Bronchial epithelial cell (primary cell): ENCODE measurements at regions not wholly inside any gene's neighbourhood (a gene's known extent, or its start where the extent isn't known, plus 50 kb on each side); places are given as distances from the start of the nearest gene placed in this dataset.

Experiments used
- DNase-seq: peaks from one replicate; pipeline ENCODE4 v3.0.0-alpha.2; 2010; ENCODE audit warnings: low read depth
- FAIRE-seq: peaks from 2 replicates; lab custom pipeline; 2011; peaks lifted over from hg19 to GRCh38; lab: Jason Lieb, UNC
- H3K27me3 ChIP-seq: 2 replicates; pipeline ENCODE4 v1.5.1; 2011; ENCODE audit warnings: low read length; ENCODE audit not compliant: control insufficient read depth, insufficient read depth
- H3K36me3 ChIP-seq: 2 replicates; pipeline ENCODE4 v1.5.1; 2011; ENCODE audit warnings: low read length; ENCODE audit not compliant: control insufficient read depth, insufficient read depth
- H3K4me3 ChIP-seq: 2 replicates; pipeline ENCODE4 v1.5.1; 2011; ENCODE audit warnings: mild to moderate bottlenecking, low read depth, low read length, control low read depth
- TF ChIP-seq, protein P1 (sequence below): IDR thresholded peaks from 2 replicates; pipeline ENCODE4 v1.5.1; 2011; ENCODE audit warnings: mild to moderate bottlenecking, moderate library complexity, low read length, control low read depth, inconsistent platforms; ENCODE audit not compliant: insufficient read depth, severe bottlenecking

DNA sequence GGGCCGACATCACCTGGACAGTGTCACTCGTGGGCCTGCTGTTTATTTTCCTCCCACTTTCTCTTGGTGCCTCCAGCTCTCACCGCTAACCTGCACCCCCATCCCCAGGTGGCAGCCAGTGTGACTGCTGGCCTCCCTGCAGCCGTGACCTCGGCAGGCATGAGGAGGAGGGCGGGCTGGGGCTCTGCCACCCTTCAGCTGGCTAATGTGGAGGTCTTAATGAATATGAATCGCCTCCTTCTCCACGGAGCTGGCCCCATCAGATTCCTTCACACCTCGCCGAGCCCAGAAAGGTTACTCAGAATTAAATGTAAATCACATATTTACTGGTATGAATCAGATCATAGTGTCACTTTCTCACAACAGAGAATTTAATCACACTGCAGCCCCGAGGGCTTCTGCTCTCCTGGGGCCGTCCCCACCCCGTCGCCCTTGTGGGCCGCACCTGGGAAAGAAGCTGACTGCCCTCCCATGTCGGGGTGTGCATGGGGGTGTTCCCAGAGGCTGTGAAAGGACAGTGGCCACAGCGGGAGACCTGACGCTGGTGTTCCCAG is 171.1 kb upstream of the TLE3 start:
- FAIRE-seq: no peak
- no peak for DNase-seq
- Histone ChIP-seq H3K36me3 (no peaks in the 10 kb centered on the region), H3K4me3 (no peak overlapping the region), H3K27me3 (peaks cover 4% of the 10 kb centered on the region)
- TF ChIP-seq, protein P1, sequence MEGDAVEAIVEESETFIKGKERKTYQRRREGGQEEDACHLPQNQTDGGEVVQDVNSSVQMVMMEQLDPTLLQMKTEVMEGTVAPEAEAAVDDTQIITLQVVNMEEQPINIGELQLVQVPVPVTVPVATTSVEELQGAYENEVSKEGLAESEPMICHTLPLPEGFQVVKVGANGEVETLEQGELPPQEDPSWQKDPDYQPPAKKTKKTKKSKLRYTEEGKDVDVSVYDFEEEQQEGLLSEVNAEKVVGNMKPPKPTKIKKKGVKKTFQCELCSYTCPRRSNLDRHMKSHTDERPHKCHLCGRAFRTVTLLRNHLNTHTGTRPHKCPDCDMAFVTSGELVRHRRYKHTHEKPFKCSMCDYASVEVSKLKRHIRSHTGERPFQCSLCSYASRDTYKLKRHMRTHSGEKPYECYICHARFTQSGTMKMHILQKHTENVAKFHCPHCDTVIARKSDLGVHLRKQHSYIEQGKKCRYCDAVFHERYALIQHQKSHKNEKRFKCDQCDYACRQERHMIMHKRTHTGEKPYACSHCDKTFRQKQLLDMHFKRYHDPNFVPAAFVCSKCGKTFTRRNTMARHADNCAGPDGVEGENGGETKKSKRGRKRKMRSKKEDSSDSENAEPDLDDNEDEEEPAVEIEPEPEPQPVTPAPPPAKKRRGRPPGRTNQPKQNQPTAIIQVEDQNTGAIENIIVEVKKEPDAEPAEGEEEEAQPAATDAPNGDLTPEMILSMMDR: no peak

DNA sequence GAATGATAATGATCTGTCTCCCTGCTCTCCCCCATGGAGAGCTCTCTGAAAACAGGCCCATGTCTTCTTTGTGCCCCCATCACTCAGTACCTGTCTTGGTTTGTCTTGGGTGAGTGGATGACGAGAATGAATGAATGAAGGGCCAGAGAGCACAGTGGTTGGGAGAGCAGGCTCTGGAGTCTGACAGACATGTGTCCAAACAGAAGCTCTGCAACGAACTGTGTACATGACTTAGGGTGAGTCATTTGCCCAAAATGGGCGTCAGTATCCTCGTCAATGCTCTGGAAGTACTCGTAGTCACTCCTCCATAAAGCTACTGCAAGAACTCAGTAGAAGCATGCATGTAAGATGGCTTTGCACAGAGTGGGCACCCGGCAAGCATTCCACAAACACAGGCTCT is 170.2 kb upstream of the TLE3 start:
- peak; percentile 84 for DNase-seq
- peaks cover 4% of the 10 kb centered on the region for H3K27me3 ChIP-seq
- TF ChIP-seq, protein P1: no peak
- no peaks in the 10 kb centered on the region for H3K36me3 ChIP-seq
- H3K4me3 ChIP-seq: no peak overlapping the region
- no peak for FAIRE-seq

GRCh38 chr15:70267306-70267705 is 169.6 kb upstream of the TLE3 start:
- TF ChIP-seq, protein P1: no peak
- peaks cover 4% of the 10 kb centered on the region for H3K27me3 ChIP-seq
- no peak for FAIRE-seq
- no peaks in the 10 kb centered on the region for H3K36me3 ChIP-seq
- no peak for DNase-seq
- H3K4me3 ChIP-seq: no peak overlapping the region

DNA sequence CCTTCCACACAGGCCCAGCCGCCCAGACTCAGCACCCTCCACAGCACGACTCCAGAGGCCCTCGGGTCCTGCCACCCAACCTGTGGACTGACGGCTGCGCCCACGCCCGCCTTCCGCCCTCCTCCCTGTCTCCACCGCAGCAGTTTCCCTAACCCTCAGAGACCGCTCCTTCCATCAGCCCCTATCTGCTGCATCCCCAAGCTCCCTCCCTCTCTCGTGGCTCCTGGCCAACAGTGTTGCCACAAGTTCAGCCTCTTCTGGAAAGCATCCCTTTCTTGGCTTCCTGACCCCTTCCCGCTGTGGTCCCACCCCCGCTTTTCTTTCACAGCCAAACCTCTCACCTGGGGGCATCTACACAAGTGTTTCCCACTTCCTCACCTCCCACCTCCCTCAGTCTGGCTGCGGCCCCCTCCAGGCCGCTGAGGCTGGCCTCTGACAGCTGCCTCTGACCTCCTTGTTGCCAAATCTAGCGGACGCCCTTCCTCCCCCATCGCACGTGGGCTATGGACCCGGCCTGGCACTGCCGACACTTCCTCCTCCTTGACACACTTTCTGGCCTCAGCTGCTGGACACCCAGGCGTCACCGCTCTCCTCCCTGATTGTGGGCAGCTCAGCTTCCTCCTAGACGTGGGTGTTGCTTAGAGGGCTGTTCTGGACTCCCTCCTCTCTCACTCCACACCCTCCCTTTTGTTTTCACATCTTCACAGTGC is 168.8 kb upstream of the TLE3 start:
- H3K27me3 ChIP-seq: peaks cover 4% of the 10 kb centered on the region
- no peak for FAIRE-seq
- DNase-seq: no peak
- TF ChIP-seq, protein P1: no peak
- H3K36me3 ChIP-seq: no peaks in the 10 kb centered on the region
- H3K4me3 ChIP-seq: no peak overlapping the region

DNA sequence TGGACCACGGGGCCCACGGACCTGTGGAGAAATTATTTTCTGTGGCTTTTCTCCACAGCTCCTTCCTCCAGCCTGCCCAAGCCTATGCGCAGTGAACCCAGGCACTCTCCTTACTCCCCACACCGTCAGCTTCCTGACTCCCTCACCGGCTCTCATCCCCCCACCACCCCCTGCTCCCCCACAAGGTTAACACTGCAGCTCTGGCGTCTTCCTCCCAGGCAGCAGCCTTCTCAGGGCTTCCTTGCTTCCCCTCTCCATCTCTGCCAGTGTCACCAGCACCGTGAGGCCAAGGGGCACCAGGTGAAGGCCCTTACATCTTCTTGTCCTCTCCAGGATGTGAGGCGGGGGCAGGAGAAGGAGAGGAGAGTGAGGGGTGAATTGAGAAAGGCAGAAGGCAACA is 168.3 kb upstream of the TLE3 start:
- FAIRE-seq: no peak

More for the DNA sequence above, 168.3 kb upstream of the TLE3 start:
- H3K4me3 ChIP-seq: no peak overlapping the region
- DNase-seq: no peak
- H3K27me3 ChIP-seq: peaks cover 4% of the 10 kb centered on the region
- TF ChIP-seq, protein P1: no peak
- no peaks in the 10 kb centered on the region for H3K36me3 ChIP-seq
